Limb (tissue), 2 donors: ENCODE measurements at regions not wholly inside any gene's neighbourhood (a gene's known extent, or its start where the extent isn't known, plus 50 kb on each side); places are given as distances from the start of the nearest gene placed in this dataset.
A peak's percentile ranks its signal among the peaks of the same experiment; 100 is the strongest.

Experiments used
- DNase-seq, 2 donors: peaks; one replicate each; pipeline ENCODE4 v3.0.0-alpha.2; 2016; ENCODE audit errors: extremely low spot score in 2 of 2

DNA sequence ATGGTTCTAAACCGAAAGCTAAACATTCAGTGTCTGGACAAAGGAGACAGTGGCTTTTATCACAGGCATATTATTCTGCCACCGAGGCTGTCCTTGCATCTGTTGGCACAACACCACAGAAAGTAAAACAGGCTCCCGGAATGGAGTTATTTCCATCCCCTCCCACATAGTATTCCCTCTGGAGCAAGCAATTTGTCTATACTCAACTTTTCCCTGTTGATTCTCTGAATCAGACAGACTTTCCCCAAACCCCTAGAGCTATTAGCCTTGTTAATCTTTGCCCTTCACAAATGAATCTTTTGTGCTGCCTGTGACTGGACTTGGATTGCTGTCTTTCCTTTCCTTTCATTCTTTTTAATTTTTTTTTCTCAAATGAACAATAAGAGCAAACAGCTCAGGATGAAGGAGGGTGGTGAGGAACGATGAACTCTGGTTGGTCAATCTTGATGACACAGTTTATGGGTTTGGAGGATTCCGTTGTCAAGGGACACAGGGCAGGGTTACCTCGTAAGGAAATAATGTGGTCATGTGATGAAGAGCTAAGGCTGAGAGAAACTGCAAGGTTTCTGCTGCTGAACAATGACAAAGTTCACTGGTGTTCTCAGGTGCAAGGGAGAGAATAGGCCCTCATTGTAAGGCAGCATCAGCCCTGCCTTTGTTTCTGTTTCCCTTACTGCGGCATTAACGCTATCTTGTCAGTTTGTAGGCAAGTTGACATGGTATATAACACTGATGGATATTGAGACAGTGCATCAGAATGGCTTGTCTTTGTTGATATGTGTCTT, 275.0 kb upstream of the BMP2 start:
- no peak for DNase-seq

GRCh38 chr20:6490849-6491248, 276.6 kb upstream of the BMP2 start:
- no peak for DNase-seq

DNA sequence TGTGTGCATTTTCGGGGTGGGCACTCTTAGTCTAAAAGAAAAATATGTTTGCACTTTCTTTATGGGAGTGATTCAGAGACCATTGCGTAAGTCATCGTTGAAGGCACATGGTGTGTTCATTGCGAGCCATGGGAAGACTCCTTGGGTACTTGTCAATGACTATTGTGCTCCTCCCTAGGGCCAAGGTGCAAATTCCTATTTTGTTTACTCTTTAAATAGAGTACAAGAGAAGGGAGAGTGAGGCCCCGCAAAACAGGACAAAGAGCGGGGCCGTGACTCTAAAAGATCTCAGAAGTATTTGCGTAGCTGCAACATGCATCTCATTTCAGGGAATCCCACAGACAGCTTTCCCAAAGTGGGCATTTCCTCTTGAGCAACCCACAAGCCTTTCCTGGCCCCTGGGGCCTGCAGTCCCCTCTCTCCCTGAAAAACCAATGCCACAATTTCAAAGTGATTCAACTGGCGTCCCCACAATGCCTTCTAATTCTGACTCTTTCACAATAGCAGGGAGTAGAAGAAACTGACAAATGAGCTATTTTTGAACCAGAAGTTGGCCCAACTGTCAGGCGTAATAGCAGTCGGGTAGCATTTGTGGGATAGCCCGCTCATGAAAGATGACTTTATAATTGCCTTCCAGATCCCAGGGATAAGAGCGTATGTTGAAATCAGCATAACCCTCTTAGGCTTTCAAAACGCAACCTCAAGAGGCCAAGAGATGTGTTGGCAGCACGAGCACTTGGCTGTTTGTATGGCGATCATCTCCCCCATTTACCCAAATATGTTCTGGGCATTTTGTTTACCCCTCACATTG, 277.9 kb upstream of the BMP2 start:
- DNase-seq, result no peak

DNA sequence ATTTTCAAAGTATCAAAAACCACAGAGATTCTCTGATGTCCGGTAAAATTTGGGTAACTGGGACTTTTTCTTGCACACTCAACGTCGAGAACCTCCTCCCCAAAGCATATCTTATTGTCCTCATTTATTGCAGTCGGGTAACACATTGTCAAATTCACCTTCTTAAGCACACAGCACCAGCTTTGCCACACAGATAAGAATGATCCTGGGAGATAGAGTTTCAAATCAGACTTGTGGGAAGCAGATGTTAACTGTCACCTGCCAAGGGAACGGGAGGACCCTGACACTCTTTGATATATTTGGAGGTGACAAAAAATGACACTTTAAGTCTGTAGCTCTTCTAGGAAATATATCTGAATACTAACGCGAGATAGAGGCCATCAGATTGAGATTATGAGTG, 282.1 kb upstream of the BMP2 start:
- DNase-seq, result no peak

DNA sequence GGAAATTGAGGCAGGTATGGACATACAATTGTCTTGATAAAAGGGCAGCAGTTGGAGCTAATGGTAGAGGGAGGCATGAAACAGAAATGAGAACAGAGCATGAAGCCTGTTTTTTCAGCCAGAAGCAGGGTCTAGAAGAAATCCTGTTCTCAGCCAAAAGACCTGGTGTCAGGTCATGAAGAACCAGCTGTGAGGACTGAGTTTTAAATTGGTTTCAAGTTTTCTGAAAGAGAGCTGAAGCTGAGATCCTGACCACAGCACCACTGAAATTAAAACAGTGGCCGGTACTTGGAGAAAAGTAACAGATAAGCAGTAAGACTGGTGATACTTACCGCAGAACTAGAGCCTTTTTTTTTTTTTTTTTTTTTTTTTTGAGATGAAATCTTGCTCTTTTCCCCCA, 283.8 kb upstream of the BMP2 start:
- no peak for DNase-seq

- DNase-seq, result no peak
Measured at GRCh38 chr20:6482486-6482885, 285.0 kb upstream of the BMP2 start.

DNA sequence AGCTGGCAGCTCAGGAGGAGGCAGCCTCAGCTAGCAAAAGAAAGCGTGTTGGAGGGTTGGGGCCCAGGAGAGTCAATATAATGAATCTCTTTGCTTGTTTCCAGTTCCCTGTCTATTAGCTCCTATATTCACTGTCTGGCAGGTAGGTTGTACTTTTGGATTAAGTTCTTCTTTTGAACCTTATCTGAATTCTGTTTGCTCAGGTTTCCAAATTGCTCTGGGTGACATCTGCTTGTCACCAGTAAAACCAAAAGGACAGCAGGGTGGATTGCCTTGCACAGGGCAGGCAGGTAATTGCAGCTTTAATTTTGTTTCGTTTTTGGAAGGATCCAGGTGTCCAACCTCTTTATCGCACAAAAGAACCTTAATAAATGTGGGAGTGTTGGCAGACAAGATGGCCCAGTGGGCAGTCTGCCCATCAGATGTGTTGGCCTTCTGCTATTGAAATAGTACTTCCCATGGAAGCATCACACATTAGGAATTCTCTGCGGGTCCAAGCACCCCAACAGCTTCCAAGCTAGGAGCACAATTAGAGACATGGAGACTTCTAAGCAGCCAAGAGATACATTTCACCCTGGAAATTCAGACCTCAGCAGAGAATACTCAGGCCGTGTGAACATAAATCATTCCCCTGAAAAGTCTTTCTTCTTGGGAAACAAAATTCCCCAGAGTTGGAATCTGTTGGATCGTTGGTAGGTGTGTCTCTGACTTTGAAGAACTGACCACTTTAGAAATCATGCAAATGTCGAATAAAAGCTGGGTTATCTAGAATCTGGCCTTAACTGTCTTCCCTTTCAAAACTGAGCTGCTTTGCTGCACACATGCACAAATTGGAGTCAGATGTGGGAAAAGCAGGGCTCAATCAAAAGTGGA, 286.9 kb upstream of the BMP2 start:
- DNase-seq, result no peak

DNA sequence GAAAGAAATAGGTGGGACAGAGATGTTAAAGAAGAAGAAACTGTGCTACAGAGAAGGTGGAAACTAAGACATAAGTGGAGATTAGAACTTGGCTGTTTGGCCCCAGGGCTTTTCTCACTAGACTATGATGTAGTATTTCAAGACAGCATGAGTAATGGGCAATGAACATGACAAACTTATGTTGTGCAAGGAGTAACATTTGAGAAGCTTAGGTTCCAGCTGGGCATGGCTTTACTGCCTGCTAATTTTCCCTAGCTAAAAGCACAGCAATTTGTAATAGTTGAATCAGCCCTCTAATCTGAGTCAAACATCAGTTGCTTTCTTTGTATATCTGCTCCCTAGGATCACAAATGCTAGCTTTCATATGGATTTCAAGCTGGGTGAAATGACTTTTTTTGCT, 294.3 kb upstream of the BMP2 start:
- no peak for DNase-seq

DNA sequence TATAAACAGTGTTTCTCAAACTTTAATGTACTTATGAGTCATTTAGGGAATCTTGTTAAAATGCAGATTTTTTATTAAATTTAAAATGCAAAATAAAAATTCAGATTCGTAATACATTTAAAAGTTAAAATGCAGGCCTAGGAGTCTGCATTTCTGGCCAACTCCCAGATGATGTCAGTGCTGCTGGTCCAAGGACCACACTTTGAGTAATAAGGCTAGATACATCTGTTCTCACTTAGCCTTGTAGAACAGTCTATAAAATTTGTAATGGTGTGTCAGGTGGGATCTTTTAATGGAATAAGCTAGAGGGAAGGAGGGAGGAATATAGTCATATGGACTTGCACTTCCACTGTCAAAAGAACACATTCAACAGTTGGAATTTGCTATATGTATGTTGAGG, 295.6 kb upstream of the BMP2 start:
- DNase-seq, result no peak

DNA sequence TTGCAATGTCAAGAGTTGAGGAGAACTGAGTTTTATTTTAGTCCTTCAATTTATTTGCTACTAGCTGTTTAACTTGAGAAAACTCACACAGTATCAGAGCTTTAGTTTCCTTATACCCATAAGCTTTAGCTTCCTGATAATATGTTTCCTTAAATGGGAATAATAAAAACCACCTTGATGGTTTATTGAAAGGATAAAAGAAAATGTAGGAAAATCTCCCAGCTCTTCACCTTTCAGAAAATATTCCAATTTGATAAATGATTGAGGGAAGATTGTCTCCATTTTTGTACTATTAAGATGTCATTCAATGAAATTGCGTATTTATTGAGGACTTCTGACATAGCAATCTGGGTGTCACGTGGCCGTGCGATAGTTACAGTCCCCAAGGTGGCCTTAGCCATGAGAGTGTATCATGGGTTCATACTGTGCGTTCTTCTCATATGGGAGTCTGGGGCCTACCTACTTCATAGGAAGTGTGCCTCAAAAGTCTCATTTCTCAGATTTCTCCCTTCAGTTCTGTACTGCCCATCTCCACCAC, 296.3 kb upstream of the BMP2 start:
- no peak for DNase-seq

GRCh38 chr20:6469695-6470094, 297.8 kb upstream of the BMP2 start:
- DNase-seq, result no peak

GRCh38 chr20:6468423-6469116, 298.9 kb upstream of the BMP2 start:
- DNase-seq, result no peak

DNA sequence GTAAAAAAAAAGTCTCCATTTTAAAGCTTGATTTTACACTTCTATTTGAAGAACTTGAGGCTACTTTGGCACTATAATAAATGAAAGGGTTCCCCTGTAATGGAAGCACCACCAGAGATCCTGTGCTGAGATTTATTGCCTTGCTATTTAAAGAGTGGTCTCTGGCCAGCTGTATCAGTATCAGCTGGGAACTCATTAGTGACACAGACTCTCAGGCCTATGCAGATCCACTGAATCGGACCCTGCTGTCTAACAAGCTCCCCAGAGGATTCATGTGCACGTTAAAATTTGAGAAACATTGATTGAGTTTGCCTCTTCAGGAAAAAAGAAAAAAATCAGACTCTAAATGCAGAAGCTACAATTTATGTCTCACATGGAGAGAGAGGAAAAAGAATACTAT, 299.9 kb upstream of the BMP2 start:
- DNase-seq, result no peak

- DNase-seq, result no peak
Measured at GRCh38 chr20:6466075-6466810, 301.2 kb upstream of the BMP2 start.

- DNase-seq, result no peak
Measured at GRCh38 chr20:6450841-6451240, 316.6 kb upstream of the BMP2 start.

DNA sequence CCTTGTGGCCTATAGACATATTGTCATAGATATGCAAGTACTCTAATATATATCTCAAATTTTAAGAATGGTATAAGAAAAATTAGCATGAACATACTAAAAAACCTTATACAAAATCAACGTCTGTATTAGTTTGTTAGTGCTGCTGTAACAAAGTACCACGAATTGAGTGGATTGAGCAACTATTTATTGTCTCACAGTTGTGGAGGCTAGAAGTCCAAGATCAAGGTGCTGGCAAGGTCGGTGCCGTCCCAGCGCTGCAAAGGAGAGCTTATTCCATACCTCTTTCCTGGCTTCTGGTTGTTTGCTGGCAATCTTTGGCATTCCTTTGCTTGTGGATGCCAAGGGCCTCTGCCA, 317.6 kb upstream of the FERMT1 start:
- DNase-seq, result no peak

DNA sequence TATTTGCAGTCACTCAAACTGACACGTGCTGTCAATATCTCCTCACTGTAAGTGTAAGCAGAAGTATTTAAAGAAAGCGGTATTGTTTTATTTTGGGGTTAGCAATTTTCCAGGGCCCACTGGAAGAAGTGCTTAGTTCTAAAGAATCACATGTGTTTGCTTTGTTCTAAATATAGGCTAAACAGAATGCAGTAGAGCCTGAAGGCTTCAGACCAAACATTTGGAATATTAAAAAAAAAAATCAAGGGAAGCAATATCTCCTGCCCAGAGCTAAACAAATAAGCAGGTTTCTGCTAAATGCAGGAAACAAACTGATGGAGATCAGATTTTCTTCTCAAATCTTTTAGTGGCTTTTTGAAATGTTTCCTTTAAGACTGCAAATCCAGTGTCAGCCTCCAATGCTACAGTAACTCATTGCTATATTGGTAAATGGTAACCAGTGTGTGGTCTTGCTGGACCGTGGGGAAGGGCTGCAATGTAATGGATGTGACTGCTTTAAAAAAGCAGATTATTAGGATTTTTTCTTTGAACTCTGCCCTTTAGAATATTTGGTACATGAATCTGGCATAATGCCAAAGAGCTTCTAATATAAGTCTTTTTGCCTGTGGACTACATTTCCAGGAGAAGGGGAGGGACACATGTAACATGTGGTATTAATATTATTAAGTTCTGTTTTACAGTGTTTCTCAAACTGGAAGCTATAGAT, 317.1 kb upstream of the FERMT1 start:
- DNase-seq, result peak in 1 of 2 donors; percentile 27

GRCh38 chr20:6434131-6434530, 311.3 kb upstream of the FERMT1 start:
- no peak for DNase-seq

DNA sequence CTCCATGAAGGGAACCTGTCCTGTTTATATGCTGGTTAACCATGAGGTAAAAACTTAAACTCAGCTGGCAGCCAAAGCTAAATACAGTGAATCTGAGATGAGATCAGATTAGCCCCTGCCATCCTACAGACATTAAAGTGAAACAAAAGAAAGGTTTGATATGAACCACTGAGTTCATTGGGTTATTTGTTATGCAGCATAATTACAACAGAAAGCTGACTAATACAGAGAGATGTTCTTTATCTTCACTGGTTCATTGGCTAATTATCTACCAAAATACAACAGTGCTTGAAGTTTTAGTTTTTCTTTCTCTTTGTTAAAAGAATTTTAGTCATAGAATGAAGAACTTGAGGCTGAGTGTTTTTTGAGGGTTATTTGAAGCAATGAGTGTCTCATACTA, 307.6 kb upstream of the FERMT1 start:
- no peak for DNase-seq
